ENCODE measurements at regions not wholly inside any gene's neighbourhood (a gene's known extent, or its start where the extent isn't known, plus 50 kb on each side); places are given as distances from the start of the nearest gene placed in this dataset.

- intact Hi-C loops (cut with DNase I), result no loop called here
- TF ChIP-seq, protein P1, sequence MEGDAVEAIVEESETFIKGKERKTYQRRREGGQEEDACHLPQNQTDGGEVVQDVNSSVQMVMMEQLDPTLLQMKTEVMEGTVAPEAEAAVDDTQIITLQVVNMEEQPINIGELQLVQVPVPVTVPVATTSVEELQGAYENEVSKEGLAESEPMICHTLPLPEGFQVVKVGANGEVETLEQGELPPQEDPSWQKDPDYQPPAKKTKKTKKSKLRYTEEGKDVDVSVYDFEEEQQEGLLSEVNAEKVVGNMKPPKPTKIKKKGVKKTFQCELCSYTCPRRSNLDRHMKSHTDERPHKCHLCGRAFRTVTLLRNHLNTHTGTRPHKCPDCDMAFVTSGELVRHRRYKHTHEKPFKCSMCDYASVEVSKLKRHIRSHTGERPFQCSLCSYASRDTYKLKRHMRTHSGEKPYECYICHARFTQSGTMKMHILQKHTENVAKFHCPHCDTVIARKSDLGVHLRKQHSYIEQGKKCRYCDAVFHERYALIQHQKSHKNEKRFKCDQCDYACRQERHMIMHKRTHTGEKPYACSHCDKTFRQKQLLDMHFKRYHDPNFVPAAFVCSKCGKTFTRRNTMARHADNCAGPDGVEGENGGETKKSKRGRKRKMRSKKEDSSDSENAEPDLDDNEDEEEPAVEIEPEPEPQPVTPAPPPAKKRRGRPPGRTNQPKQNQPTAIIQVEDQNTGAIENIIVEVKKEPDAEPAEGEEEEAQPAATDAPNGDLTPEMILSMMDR (IDR thresholded peaks at IDR 0.05), result no peak
- no peak for ATAC-seq
Measured at GRCh38 chr16:13808102-13808501, 111.9 kb upstream of the ERCC4 start.

GRCh38 chr16:13809765-13810164, 110.2 kb upstream of the ERCC4 start:
- Histone ChIP-seq H3K27me3 (ENCODE audit: low read depth) (peaks cover 5% of the 10 kb centered on the region), H3K27ac (no peak overlapping the region), H3K9me3 (no peaks in the 10 kb centered on the region), H3K4me3 (no peak overlapping the region), H3K36me3 (no peaks in the 10 kb centered on the region), H3K4me1 (no peaks in the 10 kb centered on the region)
- DNase-seq (no peak), ATAC-seq (no peak)
- intact Hi-C loops (cut with DNase I), result no loop called here
- TF ChIP-seq, protein P1 (IDR thresholded peaks at IDR 0.05), result no peak

More at GRCh38 chr16:13808102-13808501, 111.9 kb upstream of the ERCC4 start:
- Histone ChIP-seq H3K27ac (no peak overlapping the region), H3K4me1 (no peaks in the 10 kb centered on the region), H3K36me3 (no peaks in the 10 kb centered on the region), H3K4me3 (no peak overlapping the region), H3K9me3 (no peaks in the 10 kb centered on the region), H3K27me3 (ENCODE audit: low read depth) (peaks cover 5% of the 10 kb centered on the region)
- no peak for DNase-seq

DNA sequence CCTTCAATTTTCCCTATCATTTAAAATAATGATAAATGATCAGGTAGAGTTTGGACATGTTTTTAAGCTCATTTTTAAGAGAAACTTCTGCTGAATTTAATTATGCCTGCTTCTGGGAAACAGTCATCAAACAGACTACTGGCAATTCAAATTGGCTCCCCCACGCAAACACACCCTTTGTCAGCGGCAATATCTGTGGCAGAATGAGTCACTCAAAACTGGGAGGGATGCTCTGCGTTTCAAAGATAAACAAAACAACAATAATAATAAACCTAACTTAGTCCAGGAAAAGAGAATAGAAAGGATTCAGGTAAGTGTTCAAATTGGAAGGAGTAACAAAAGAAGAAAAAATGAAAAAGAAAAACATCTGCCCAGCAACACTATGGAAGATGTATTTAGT, 108.1 kb upstream of the ERCC4 start:
- no peak for ATAC-seq
- Histone ChIP-seq H3K9me3 (no peaks in the 10 kb centered on the region), H3K27me3 (ENCODE audit: low read depth) (peaks cover 5% of the 10 kb centered on the region), H3K4me1 (no peaks in the 10 kb centered on the region), H3K27ac (no peak overlapping the region), H3K36me3 (no peaks in the 10 kb centered on the region), H3K4me3 (no peak overlapping the region)
- TF ChIP-seq, protein P1 (IDR thresholded peaks at IDR 0.05), result no peak
- intact Hi-C loops (cut with DNase I), result no loop called here
- no peak for DNase-seq

GRCh38 chr16:13816701-13817100, 103.3 kb upstream of the ERCC4 start:
- H3K4me1 ChIP-seq, result no peaks in the 10 kb centered on the region
- DNase-seq (no peak), ATAC-seq (no peak)
- H3K9me3 ChIP-seq, result no peaks in the 10 kb centered on the region
- intact Hi-C loops (cut with DNase I), result no loop called here
- H3K27ac ChIP-seq, result no peak overlapping the region
- no peaks in the 10 kb centered on the region for H3K27me3 ChIP-seq (ENCODE audit: low read depth)
- TF ChIP-seq, protein P1 (IDR thresholded peaks at IDR 0.05), result no peak
- H3K4me3 ChIP-seq, result no peak overlapping the region
- H3K36me3 ChIP-seq, result no peaks in the 10 kb centered on the region

DNA sequence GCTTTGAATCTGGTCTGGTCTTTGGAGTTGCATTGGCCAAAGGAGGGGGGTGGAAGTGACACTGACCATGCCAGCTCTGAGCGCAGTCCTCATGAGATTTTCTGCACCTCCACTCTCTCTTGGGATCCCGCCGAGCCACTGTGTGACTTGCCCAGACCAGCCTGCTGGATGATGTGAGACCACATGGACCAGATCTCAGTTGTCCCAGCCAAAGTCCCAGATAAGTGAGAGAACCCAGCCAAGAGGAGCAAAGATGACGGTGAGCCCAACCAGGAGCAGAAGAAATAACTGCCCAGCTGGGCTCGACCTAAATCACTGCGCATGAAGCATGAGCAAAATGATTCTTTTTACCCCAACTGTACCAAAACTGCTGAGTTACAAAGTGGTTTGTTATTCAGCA, 96.5 kb upstream of the ERCC4 start:
- Histone ChIP-seq H3K4me3 (no peak overlapping the region), H3K36me3 (no peaks in the 10 kb centered on the region), H3K4me1 (no peaks in the 10 kb centered on the region), H3K9me3 (no peaks in the 10 kb centered on the region), H3K27ac (no peak overlapping the region), H3K27me3 (ENCODE audit: low read depth) (no peaks in the 10 kb centered on the region)
- TF ChIP-seq, protein P1 (IDR thresholded peaks at IDR 0.05), result no peak
- intact Hi-C loops (cut with DNase I), result no loop called here
- DNase-seq (no peak), ATAC-seq (no peak)
